Transverse colon (tissue), 4 donors: ENCODE measurements at regions not wholly inside any gene's neighbourhood (a gene's known extent, or its start where the extent isn't known, plus 50 kb on each side); places are given as distances from the start of the nearest gene placed in this dataset.

ENCODE experiments used
- DNase-seq: peaks from one replicate; pipeline ENCODE4 v3.0.0-alpha.2; 2019
- H3K27ac ChIP-seq, 4 donors: fragments of 200-600 bp; sonication (generic); 2 replicates each; pipeline ENCODE4 v1.5.1; 2016 to 2018; ENCODE audit warnings: inconsistent platforms in 4 of 4
- H3K27me3 ChIP-seq: fragments of 200-600 bp; sonication (generic); 2 replicates; pipeline ENCODE4 v1.5.1; 2017; ENCODE audit warnings: inconsistent platforms
- H3K36me3 ChIP-seq, 4 donors: fragments of 200-600 bp; sonication (generic); 2 replicates each; pipeline ENCODE4 v1.5.1; 2017 to 2019; ENCODE audit warnings: inconsistent platforms in 4 of 4
- H3K4me1 ChIP-seq, 4 donors: fragments of 200-600 bp; sonication (generic); 2 replicates each; pipeline ENCODE4 v1.5.1; 2017 to 2020; ENCODE audit warnings: inconsistent platforms in 4 of 4
- H3K4me3 ChIP-seq, 4 donors: fragments of 200-600 bp; sonication (generic); 1 replicate in 1 of 4; 2 replicates in 3 of 4; pipeline versions ENCODE4 v1.5.1 to v1.6.1; 2017 to 2019; ENCODE audit warnings: inconsistent platforms in 4 of 4
- H3K9me3 ChIP-seq, 2 donors: fragments of 200-600 bp; sonication (generic); 2 replicates each; pipeline ENCODE4 v1.5.1; 2017 to 2019; ENCODE audit warnings: inconsistent platforms in 2 of 2
- CTCF ChIP-seq, 5 experiments: fragments of 200-600 bp in 3 of 5; fragments of 450-650 bp in 2 of 5; sonication (generic) in 3 of 5; IDR thresholded peaks; 1 replicate in 2 of 5; 2 replicates in 3 of 5; pipeline ENCODE4 v1.5.1; 2016 to 2017; ENCODE audit warnings: antibody characterized with exemption in 5 of 5, inconsistent platforms in 3 of 5, mild to moderate bottlenecking in 2 of 5, moderate library complexity in 1 of 5
- EP300 ChIP-seq: sonication (generic); formaldehyde crosslinking; IDR thresholded peaks from one replicate; pipeline ENCODE4 v1.6.1; 2017; ENCODE audit warnings: antibody characterized with exemption, low read depth
- POLR2A ChIP-seq: fragments of 450-650 bp; IDR thresholded peaks from one replicate; pipeline ENCODE4 v1.6.1; 2016; ENCODE audit warnings: antibody characterized with exemption, mild to moderate bottlenecking, moderate library complexity
- POLR2AphosphoS5 ChIP-seq, 3 donors: sonication (generic); formaldehyde crosslinking; IDR thresholded peaks; one replicate each; pipeline ENCODE4 v1.6.1; 2016; ENCODE audit warnings: antibody characterized with exemption in 3 of 3
- WGBS, 2 donors: methylation state at CpG; one replicate each; pipeline ENCODE4 v1.1.5; 2018; ENCODE audit warnings: low coverage in 1 of 2; 5-methylcytosine and 5-hydroxymethylcytosine counted together
- in situ Hi-C, 4 donors: fragments of 200-750 bp; cut with MboI; loops; one replicate each; pipeline versions ENCODE4 v1.15.0 to v1.15.1; 2017; ENCODE audit warnings: low sequenced_read_pairs in 3 of 4, low pct_ligation_motif_present in 1 of 4, low pct_unique_long_range_greater_than_20kb in 1 of 4
- intact Hi-C: fragments of 100-400 bp; cut with DNase I; formaldehyde crosslinking; loops from one replicate; pipeline ENCODE4 v1.15.1; 2023; ENCODE audit warnings: low total_unique reads

GRCh38 chr13:109285586-109285985 is 500.8 kb downstream of the IRS2 start:
- WGBS, 2 donors: 76 to 84% methylated on average over 2 of the region's 2 CpGs
- Histone ChIP-seq H3K4me1 (no peaks in the 10 kb centered on the region), H3K27me3 (no peaks in the 10 kb centered on the region), H3K27ac (no peak overlapping the region), H3K4me3 (no peak overlapping the region), H3K9me3 (no peaks in the 10 kb centered on the region), H3K36me3 (no peaks in the 10 kb centered on the region)
- no peak for DNase-seq
- in situ Hi-C loops: no loop called here
- TF ChIP-seq POLR2AphosphoS5 (IDR thresholded peaks at IDR 0.05) (no peak), POLR2A (no peak), EP300 (no peak), CTCF (IDR thresholded peaks at IDR 0.05) (no peak)
- intact Hi-C loops: no loop called here

- H3K9me3 ChIP-seq: no peaks in the 10 kb centered on the region
- no peaks in the 10 kb centered on the region for H3K27me3 ChIP-seq
- H3K4me1 ChIP-seq: no peaks in the 10 kb centered on the region
- intact Hi-C loops: no loop called here
- DNase-seq: no peak
- H3K36me3 ChIP-seq: no peaks in the 10 kb centered on the region
- H3K4me3 ChIP-seq: no peak overlapping the region
- 86 to 90% methylated on average over 4 to 11 of the region's 11 CpGs for WGBS, 2 donors
- no peak overlapping the region for H3K27ac ChIP-seq
- TF ChIP-seq CTCF (IDR thresholded peaks at IDR 0.05): no peak
- no peak for TF ChIP-seq EP300
- no peak for TF ChIP-seq POLR2AphosphoS5 (IDR thresholded peaks at IDR 0.05)
- no peak for TF ChIP-seq POLR2A
- in situ Hi-C loops: no loop called here
Measured at GRCh38 chr13:109281903-109282635, 504.3 kb downstream of the IRS2 start.

GRCh38 chr13:109281017-109281902 is 505.1 kb downstream of the IRS2 start:
- in situ Hi-C loops (no loop called here), intact Hi-C loops (no loop called here)
- Histone ChIP-seq H3K4me3 (no peak overlapping the region), H3K36me3 (no peaks in the 10 kb centered on the region), H3K4me1 (no peaks in the 10 kb centered on the region), H3K9me3 (no peaks in the 10 kb centered on the region), H3K27ac (no peak overlapping the region), H3K27me3 (no peaks in the 10 kb centered on the region)
- TF ChIP-seq POLR2A: no peak
- no peak for TF ChIP-seq EP300
- no peak for TF ChIP-seq POLR2AphosphoS5 (IDR thresholded peaks at IDR 0.05)
- TF ChIP-seq CTCF (IDR thresholded peaks at IDR 0.05): no peak
- WGBS, 2 donors: 80% methylated on average over 11 of the region's 11 CpGs
- no peak for DNase-seq

- no peaks in the 10 kb centered on the region for H3K36me3 ChIP-seq
- H3K9me3 ChIP-seq: no peaks in the 10 kb centered on the region
- in situ Hi-C loops (no loop called here), intact Hi-C loops (no loop called here)
- DNase-seq: no peak
- H3K4me1 ChIP-seq: no peaks in the 10 kb centered on the region
- no peak overlapping the region for H3K4me3 ChIP-seq
- no peaks in the 10 kb centered on the region for H3K27me3 ChIP-seq
- no peak overlapping the region for H3K27ac ChIP-seq
- TF ChIP-seq EP300: no peak
- no peak for TF ChIP-seq POLR2AphosphoS5 (IDR thresholded peaks at IDR 0.05)
- no peak for TF ChIP-seq POLR2A
- TF ChIP-seq CTCF (IDR thresholded peaks at IDR 0.05): no peak
- 56 to 84% methylated on average over 3 to 4 of the region's 4 CpGs for WGBS, 2 donors
Measured at GRCh38 chr13:109276261-109276660, 510.1 kb downstream of the IRS2 start.
